Neural progenitor cell (in vitro differentiated cells): ENCODE measurements at regions not wholly inside any gene's neighbourhood (a gene's known extent, or its start where the extent isn't known, plus 50 kb on each side); places are given as distances from the start of the nearest gene placed in this dataset.

Experiments
- DNase-seq: peaks from one replicate; pipeline ENCODE4 v3.0.0-alpha.2; 2016; ENCODE audit warnings: low spot score
- H2AFZ ChIP-seq: fragments of 200-600 bp; sonication (generic); replicated peaks from 2 replicates; pipeline ENCODE4 v1.6.1; 2016; ENCODE audit warnings: antibody characterized with exemption
- H3F3A ChIP-seq: fragments of 200-600 bp; sonication (generic); 2 replicates; pipeline ENCODE4 v1.6.1; 2016; ENCODE audit warnings: antibody characterized with exemption, low read depth
- H3K27ac ChIP-seq: fragments of 200-600 bp; sonication (generic); 2 replicates; pipeline ENCODE4 v1.5.1; 2016; ENCODE audit warnings: mild to moderate bottlenecking
- H3K27me3 ChIP-seq: fragments of 200-600 bp; sonication (generic); 2 replicates; pipeline ENCODE4 v1.6.1; 2016; ENCODE audit warnings: mild to moderate bottlenecking, moderate library complexity
- H3K36me3 ChIP-seq: fragments of 200-600 bp; sonication (generic); 2 replicates; pipeline ENCODE4 v1.5.1; 2016
- H3K4me1 ChIP-seq: fragments of 200-600 bp; sonication (generic); 2 replicates; pipeline ENCODE4 v1.6.1; 2016; ENCODE audit warnings: mixed run types
- H3K4me2 ChIP-seq: fragments of 200-600 bp; sonication (generic); 2 replicates; pipeline ENCODE4 v1.6.1; 2016
- H3K4me3 ChIP-seq: fragments of 200-600 bp; sonication (generic); 2 replicates; pipeline ENCODE4 v1.5.1; 2016
- H3K79me2 ChIP-seq: fragments of 200-600 bp; sonication (generic); 2 replicates; pipeline ENCODE4 v1.6.1; 2016; ENCODE audit warnings: low read depth
- H3K9ac ChIP-seq: fragments of 200-600 bp; sonication (generic); 2 replicates; pipeline ENCODE4 v1.6.1; 2016
- H3K9me3 ChIP-seq: fragments of 200-600 bp; sonication (generic); 2 replicates; pipeline ENCODE4 v1.5.1; 2016; ENCODE audit warnings: low read depth
- H4K20me1 ChIP-seq: fragments of 200-600 bp; sonication (generic); 2 replicates; pipeline ENCODE4 v1.6.1; 2016; ENCODE audit warnings: low read depth
- H3K27ac Mint-ChIP-seq: 3 replicates; pipeline ENCODE4 v1.8.0; 2021; ENCODE audit warnings: mixed read lengths
- H3K27me3 Mint-ChIP-seq: 2 replicates; pipeline ENCODE4 v1.8.0; 2022; ENCODE audit warnings: low read depth, mild to moderate bottlenecking, inconsistent platforms, moderate library complexity, mixed read lengths; ENCODE audit not compliant: insufficient read depth
- H3K36me3 Mint-ChIP-seq: 3 replicates; pipeline ENCODE4 v1.8.0; 2021; ENCODE audit warnings: mixed read lengths
- H3K4me1 Mint-ChIP-seq: 3 replicates; pipeline ENCODE4 v1.8.0; 2021; ENCODE audit warnings: mixed read lengths
- H3K4me3 Mint-ChIP-seq: 3 replicates; pipeline ENCODE4 v1.8.0; 2021; ENCODE audit warnings: mild to moderate bottlenecking, moderate library complexity, mixed read lengths
- H3K9me3 Mint-ChIP-seq: 3 replicates; pipeline ENCODE4 v1.8.0; 2020; ENCODE audit warnings: mixed read lengths
- EZH2 ChIP-seq: fragments of 200-600 bp; sonication (generic); IDR thresholded peaks from 2 replicates; pipeline ENCODE4 v1.6.1; 2017; ENCODE audit warnings: antibody characterized with exemption, mild to moderate bottlenecking, moderate library complexity
- EZH2phosphoT487 ChIP-seq: fragments of 200-600 bp; sonication (generic); IDR thresholded peaks from 2 replicates; pipeline ENCODE4 v1.6.1; 2017; ENCODE audit warnings: antibody characterized with exemption
- TF ChIP-seq, protein P1 (sequence below): fragments of 200-600 bp; sonication (generic); IDR thresholded peaks from 2 replicates; pipeline ENCODE4 v1.5.1; 2017; ENCODE audit warnings: antibody characterized with exemption, mild to moderate bottlenecking

DNA sequence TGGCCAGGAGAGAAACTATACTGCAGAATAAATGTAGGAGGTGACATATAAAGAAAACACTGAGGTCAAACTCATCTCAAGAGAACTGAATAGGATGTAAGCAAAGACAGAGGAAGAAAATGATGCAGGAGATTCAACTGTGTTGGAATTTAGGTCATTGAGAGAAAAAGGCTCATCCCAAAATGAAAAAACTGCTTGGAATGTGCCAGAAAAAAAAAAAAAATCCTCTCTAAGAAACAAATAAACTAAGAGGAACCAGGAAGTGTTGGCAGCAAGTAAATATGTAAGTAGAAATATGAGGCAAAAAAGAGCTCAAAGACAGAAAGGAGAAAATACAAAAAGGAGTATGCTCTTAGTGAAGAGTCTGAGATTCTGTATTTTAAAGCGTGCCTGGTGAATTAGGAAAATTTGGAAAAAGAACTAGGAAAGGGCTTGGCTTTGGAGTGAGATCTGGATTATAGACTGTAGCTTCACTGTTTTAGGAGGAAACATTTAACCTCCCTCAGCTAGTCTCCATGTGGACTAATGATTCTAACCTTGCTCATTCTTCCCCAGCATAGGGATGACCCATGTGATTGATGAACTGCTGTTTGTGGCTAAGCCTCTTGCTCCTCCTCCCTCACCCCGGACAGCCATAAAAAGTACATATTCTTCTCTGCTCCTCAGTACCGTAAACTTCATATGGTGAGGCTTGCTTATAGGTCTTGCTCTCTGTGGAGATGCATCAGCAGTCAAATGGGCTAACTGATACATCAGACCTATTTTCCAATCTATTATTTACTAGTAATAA lies 185.6 kb upstream of the POU5F2 start:
- no peak for DNase-seq
- Mint-ChIP-seq H3K27ac (no peak overlapping the region), H3K27me3 (no peaks in the 10 kb centered on the region), H3K36me3 (no peaks in the 10 kb centered on the region), H3K4me3 (no peak overlapping the region), H3K4me1 (peaks cover 3% of the 10 kb centered on the region), H3K9me3 (peaks cover 2% of the 10 kb centered on the region)
- Histone ChIP-seq H3K79me2 (no peaks in the 10 kb centered on the region), H3K4me3 (no peak overlapping the region), H3K9ac (no peak overlapping the region), H3K27ac (no peak overlapping the region), H3K4me1 (peaks cover 10% of the 10 kb centered on the region), H4K20me1 (no peaks in the 10 kb centered on the region), H3K9me3 (no peaks in the 10 kb centered on the region), H2AFZ (no peak overlapping the region), H3F3A (no peaks in the 10 kb centered on the region), H3K36me3 (no peaks in the 10 kb centered on the region), H3K4me2 (no peak overlapping the region), H3K27me3 (no peaks in the 10 kb centered on the region)
- TF ChIP-seq EZH2phosphoT487 (no peak), EZH2 (no peak)
- TF ChIP-seq, protein P1, sequence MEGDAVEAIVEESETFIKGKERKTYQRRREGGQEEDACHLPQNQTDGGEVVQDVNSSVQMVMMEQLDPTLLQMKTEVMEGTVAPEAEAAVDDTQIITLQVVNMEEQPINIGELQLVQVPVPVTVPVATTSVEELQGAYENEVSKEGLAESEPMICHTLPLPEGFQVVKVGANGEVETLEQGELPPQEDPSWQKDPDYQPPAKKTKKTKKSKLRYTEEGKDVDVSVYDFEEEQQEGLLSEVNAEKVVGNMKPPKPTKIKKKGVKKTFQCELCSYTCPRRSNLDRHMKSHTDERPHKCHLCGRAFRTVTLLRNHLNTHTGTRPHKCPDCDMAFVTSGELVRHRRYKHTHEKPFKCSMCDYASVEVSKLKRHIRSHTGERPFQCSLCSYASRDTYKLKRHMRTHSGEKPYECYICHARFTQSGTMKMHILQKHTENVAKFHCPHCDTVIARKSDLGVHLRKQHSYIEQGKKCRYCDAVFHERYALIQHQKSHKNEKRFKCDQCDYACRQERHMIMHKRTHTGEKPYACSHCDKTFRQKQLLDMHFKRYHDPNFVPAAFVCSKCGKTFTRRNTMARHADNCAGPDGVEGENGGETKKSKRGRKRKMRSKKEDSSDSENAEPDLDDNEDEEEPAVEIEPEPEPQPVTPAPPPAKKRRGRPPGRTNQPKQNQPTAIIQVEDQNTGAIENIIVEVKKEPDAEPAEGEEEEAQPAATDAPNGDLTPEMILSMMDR = no peak

DNA sequence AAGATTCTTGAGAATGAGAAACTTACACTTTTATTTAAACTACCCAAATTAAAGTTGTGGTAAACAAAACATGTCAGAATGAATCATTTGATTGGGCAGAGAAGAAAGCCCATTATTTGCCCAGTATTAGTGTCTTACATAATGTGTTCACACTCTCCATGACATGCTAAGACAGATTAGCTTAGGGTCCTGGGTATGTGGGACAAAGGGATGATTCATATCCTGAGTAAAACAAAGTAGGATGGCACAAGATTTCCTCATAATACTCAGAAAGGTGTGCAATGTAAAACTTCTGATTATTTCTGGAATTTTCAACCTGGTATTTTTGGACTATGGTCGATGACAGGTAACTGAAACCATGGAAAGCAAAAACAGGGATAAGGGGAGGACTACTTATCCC lies 183.9 kb upstream of the POU5F2 start:
- Mint-ChIP-seq H3K9me3 (peaks cover 3% of the 10 kb centered on the region), H3K36me3 (no peaks in the 10 kb centered on the region), H3K27ac (no peak overlapping the region), H3K27me3 (no peaks in the 10 kb centered on the region), H3K4me1 (peaks cover 3% of the 10 kb centered on the region), H3K4me3 (no peak overlapping the region)
- no peak overlapping the region for H3K4me2 ChIP-seq
- no peaks in the 10 kb centered on the region for H3K79me2 ChIP-seq
- no peaks in the 10 kb centered on the region for H3F3A ChIP-seq
- TF ChIP-seq, protein P1 = no peak
- TF ChIP-seq EZH2 = no peak
- TF ChIP-seq EZH2phosphoT487 = no peak
- no peaks in the 10 kb centered on the region for H4K20me1 ChIP-seq
- H3K9me3 ChIP-seq = no peaks in the 10 kb centered on the region
- peaks cover 10% of the 10 kb centered on the region for H3K4me1 ChIP-seq
- DNase-seq = no peak
- H2AFZ ChIP-seq = no peak overlapping the region
- no peaks in the 10 kb centered on the region for H3K27me3 ChIP-seq
- no peaks in the 10 kb centered on the region for H3K36me3 ChIP-seq
- H3K4me3 ChIP-seq = no peak overlapping the region
- H3K9ac ChIP-seq = no peak overlapping the region
- no peak overlapping the region for H3K27ac ChIP-seq

GRCh38 chr5:93924628-93925027 lies 183.2 kb upstream of the POU5F2 start:
- Mint-ChIP-seq H3K4me1 (peaks cover 3% of the 10 kb centered on the region), H3K36me3 (no peaks in the 10 kb centered on the region), H3K4me3 (no peak overlapping the region), H3K9me3 (peaks cover 3% of the 10 kb centered on the region), H3K27me3 (no peaks in the 10 kb centered on the region), H3K27ac (no peak overlapping the region)
- Histone ChIP-seq H3K27me3 (no peaks in the 10 kb centered on the region), H3K4me2 (no peak overlapping the region), H3K79me2 (no peaks in the 10 kb centered on the region), H3F3A (no peaks in the 10 kb centered on the region), H3K9ac (no peak overlapping the region), H2AFZ (no peak overlapping the region), H3K9me3 (no peaks in the 10 kb centered on the region), H3K27ac (no peak overlapping the region), H3K4me3 (no peak overlapping the region), H3K4me1 (peaks cover 10% of the 10 kb centered on the region), H4K20me1 (no peaks in the 10 kb centered on the region), H3K36me3 (no peaks in the 10 kb centered on the region)
- DNase-seq = no peak
- TF ChIP-seq, protein P1 = no peak
- TF ChIP-seq EZH2phosphoT487 (no peak), EZH2 (no peak)
